GM21515 (cell line): ENCODE measurements at regions not wholly inside any gene's neighbourhood (a gene's known extent, or its start where the extent isn't known, plus 50 kb on each side); places are given as distances from the start of the nearest gene placed in this dataset.
"Not testable (repeated sequence)": the region's sequence is repeated elsewhere in the genome, so short reads cannot be mapped to it uniquely, and the experiment has no call there.

Source experiments
- ATAC-seq: cut with Tn5 transposase; IDR thresholded peaks from one replicate; pipeline ENCODE4 v1.9.1; 2021; ENCODE audit not compliant: unreplicated experiment

- ATAC-seq: peak; percentile 53
Measured at GRCh38 chr14:45868377-45868776, 615.4 kb upstream of the MIS18BP1 start.

- no peak for ATAC-seq
Measured at GRCh38 chr14:45867046-45867894, 614.3 kb upstream of the MIS18BP1 start.

- ATAC-seq: no peak
Measured at GRCh38 chr14:45838597-45838996, 585.6 kb upstream of the MIS18BP1 start.

- ATAC-seq: no peak
Measured at GRCh38 chr14:45819107-45819506, 566.1 kb upstream of the MIS18BP1 start.

GRCh38 chr14:45811155-45811554 is 558.2 kb upstream of the MIS18BP1 start:
- ATAC-seq: no peak

GRCh38 chr14:45810152-45810872 is 557.3 kb upstream of the MIS18BP1 start:
- no peak for ATAC-seq

GRCh38 chr14:45807178-45807899 is 554.3 kb upstream of the MIS18BP1 start:
- no peak for ATAC-seq

- no peak for ATAC-seq
Measured at GRCh38 chr14:45799511-45799910, 546.5 kb upstream of the MIS18BP1 start.

- no peak for ATAC-seq
Measured at GRCh38 chr14:45798659-45799058, 545.7 kb upstream of the MIS18BP1 start.

GRCh38 chr14:45796006-45796405 is 543.0 kb upstream of the MIS18BP1 start:
- ATAC-seq: not testable (repeated sequence)

GRCh38 chr14:45793081-45793480 is 540.1 kb upstream of the MIS18BP1 start:
- no peak for ATAC-seq

- ATAC-seq: no peak
Measured at GRCh38 chr14:45790293-45790692, 537.3 kb upstream of the MIS18BP1 start.

GRCh38 chr14:45787167-45787566 is 534.2 kb upstream of the MIS18BP1 start:
- no peak for ATAC-seq

- ATAC-seq: no peak
Measured at GRCh38 chr14:45786266-45786665, 533.3 kb upstream of the MIS18BP1 start.

GRCh38 chr14:45785240-45785639 is 532.2 kb upstream of the MIS18BP1 start:
- ATAC-seq: no peak

GRCh38 chr14:45766247-45766646 is 513.2 kb upstream of the MIS18BP1 start:
- no peak for ATAC-seq

GRCh38 chr14:45757655-45758054 is 504.7 kb upstream of the MIS18BP1 start:
- ATAC-seq: no peak

- ATAC-seq: not testable (repeated sequence)
Measured at GRCh38 chr14:45756412-45756811, 503.4 kb upstream of the MIS18BP1 start.

- no peak for ATAC-seq
Measured at GRCh38 chr14:45743884-45744283, 490.9 kb upstream of the MIS18BP1 start.

GRCh38 chr14:45742187-45742586 is 489.2 kb upstream of the MIS18BP1 start:
- no peak for ATAC-seq

- no peak for ATAC-seq
Measured at GRCh38 chr14:45728434-45729225, 475.6 kb upstream of the MIS18BP1 start.
